Astrocyte of the cerebellum (primary cell): ENCODE measurements at regions not wholly inside any gene's neighbourhood (a gene's known extent, or its start where the extent isn't known, plus 50 kb on each side); places are given as distances from the start of the nearest gene placed in this dataset.

Experiments
- DNase-seq: peaks from one replicate; pipeline ENCODE4 v3.0.0-alpha.2; 2011; ENCODE audit warnings: low read depth
- H3K4me3 ChIP-seq: 2 replicates; pipeline ENCODE4 v1.5.1; 2011; ENCODE audit warnings: mild to moderate bottlenecking, low read depth, low read length, moderate library complexity
- in situ Hi-C: cut with HindIII; loops from 2 replicates; pipeline ENCODE4 v1.10.0; 2017; ENCODE audit warnings: low sequenced_read_pairs
- TF ChIP-seq, protein P1 (sequence below): IDR thresholded peaks from 2 replicates; pipeline ENCODE4 v1.5.1; 2012; ENCODE audit warnings: low read length, low read depth, moderate library complexity, mild to moderate bottlenecking; ENCODE audit errors: missing control alignments

DNA sequence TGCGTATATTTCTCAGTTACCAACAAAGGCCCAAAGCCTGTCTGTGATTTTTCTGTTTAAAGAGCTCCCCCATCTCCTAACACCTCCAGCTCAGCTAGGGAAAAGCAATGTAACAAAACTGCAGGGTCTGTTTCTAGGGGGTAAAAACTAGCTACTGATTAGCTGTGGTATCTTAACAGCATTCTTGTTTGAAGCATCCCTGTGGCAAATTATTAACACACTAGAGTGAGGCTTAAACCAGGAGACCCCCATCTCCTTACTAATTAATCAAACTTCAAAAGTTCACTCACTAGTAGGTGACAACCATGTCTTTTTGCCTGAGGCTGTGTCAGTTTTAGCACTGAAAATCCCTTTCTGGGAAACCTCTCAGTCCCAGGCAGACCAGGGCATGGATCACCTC, 186.2 kb upstream of the PARD3B start:
- in situ Hi-C loops = no loop called here
- no peak for DNase-seq
- no peak overlapping the region for H3K4me3 ChIP-seq
- TF ChIP-seq, protein P1, sequence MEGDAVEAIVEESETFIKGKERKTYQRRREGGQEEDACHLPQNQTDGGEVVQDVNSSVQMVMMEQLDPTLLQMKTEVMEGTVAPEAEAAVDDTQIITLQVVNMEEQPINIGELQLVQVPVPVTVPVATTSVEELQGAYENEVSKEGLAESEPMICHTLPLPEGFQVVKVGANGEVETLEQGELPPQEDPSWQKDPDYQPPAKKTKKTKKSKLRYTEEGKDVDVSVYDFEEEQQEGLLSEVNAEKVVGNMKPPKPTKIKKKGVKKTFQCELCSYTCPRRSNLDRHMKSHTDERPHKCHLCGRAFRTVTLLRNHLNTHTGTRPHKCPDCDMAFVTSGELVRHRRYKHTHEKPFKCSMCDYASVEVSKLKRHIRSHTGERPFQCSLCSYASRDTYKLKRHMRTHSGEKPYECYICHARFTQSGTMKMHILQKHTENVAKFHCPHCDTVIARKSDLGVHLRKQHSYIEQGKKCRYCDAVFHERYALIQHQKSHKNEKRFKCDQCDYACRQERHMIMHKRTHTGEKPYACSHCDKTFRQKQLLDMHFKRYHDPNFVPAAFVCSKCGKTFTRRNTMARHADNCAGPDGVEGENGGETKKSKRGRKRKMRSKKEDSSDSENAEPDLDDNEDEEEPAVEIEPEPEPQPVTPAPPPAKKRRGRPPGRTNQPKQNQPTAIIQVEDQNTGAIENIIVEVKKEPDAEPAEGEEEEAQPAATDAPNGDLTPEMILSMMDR = no peak

DNA sequence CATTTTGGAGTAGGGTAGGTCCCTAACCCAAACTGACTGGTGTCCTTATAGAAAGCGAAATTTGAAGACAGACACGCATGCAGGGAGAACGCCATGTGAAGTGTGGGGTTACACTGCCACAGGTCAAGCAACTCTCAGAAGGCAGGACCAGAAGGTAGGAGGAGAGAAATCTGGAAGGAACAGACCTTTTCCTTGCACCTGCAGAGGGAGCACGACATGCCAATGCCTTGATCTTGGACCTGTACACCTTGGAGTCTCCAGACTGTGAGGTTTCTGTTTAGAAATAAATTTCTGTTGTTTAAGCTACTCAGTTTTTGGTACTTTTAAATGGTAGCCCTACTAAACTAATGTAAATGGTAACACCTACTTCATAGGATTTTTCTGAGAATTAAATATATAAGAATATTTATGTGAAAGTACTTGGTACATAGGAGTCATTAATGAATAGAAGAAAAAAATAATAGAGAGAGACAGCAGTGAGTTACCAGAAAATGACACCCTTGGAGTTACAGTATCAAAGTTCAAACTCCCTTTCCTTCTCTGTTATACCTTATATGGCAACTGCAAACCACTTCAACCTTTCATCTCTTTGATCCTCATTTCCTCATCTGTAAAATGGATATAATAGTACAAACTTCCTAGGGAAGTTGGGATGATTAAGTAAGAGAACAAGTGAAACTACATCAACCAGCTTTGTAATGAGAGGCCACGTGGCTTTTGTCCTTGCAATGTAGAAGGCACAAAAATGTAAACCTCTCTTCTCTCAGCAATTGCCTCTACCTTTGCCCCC, 184.9 kb upstream of the PARD3B start:
- TF ChIP-seq, protein P1 = no peak
- no peak for DNase-seq
- in situ Hi-C loops = no loop called here
- no peak overlapping the region for H3K4me3 ChIP-seq

DNA sequence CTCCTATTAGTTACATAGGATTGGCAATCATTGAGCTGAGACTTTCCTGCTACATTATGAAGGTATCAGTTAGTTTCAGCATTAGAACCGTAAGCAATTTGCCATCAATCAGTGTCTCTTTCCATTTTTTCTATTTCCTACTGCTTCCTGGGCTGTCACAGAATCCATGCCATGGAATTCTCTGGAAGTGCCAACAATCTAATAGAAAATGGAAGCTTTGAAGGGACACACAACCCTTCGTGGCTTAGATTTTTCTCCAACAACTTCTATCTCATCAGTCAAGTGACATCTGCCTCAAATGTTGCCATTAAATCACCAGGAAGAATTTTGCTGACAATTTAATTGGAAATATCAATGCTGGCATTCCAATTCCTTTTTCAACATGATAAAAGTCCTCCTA, 183.5 kb upstream of the PARD3B start:
- TF ChIP-seq, protein P1 = no peak
- DNase-seq = no peak
- H3K4me3 ChIP-seq = no peak overlapping the region
- in situ Hi-C loops = no loop called here

DNA sequence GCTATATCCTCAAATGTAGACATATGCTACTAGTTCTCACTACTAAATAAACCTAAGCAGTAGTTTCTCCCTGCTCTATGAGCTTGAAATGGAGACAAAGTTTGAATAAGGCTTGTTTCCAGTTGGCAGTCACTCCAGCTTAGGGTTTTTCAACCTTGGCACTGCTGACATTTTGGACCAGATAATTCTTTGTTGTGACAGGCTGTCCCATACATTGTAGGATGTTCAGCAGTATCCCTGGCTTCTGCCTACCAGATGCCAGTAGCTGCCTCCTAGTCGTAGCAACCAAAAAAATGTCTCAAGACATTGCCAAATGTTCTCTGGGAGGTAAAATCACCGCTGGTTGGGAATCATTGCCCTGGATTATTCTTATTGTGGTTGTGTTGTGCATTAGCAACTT, 182.7 kb upstream of the PARD3B start:
- no peak overlapping the region for H3K4me3 ChIP-seq
- in situ Hi-C loops = no loop called here
- DNase-seq = no peak
- TF ChIP-seq, protein P1 = no peak

DNA sequence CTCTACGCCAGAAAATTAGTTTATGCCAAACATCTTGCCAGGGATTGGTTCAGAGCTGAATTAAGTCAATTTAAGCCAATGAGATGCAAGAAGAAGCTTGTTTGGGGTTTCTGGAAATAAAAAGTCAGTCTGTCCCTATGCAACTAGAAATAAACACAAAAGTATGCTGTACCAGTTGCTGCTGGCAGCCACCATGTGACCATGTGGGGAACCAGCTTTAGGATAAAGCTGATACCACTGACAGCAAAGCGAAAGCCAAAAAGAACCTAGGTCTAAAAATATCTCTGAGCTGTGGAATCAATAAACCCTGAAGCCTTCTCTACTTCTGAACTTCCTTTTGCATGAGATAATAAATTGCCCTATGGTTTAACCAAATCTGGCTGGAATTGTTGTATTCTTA, 181.8 kb upstream of the PARD3B start:
- no peak for DNase-seq
- TF ChIP-seq, protein P1 = no peak
- in situ Hi-C loops = no loop called here
- H3K4me3 ChIP-seq = no peak overlapping the region

DNA sequence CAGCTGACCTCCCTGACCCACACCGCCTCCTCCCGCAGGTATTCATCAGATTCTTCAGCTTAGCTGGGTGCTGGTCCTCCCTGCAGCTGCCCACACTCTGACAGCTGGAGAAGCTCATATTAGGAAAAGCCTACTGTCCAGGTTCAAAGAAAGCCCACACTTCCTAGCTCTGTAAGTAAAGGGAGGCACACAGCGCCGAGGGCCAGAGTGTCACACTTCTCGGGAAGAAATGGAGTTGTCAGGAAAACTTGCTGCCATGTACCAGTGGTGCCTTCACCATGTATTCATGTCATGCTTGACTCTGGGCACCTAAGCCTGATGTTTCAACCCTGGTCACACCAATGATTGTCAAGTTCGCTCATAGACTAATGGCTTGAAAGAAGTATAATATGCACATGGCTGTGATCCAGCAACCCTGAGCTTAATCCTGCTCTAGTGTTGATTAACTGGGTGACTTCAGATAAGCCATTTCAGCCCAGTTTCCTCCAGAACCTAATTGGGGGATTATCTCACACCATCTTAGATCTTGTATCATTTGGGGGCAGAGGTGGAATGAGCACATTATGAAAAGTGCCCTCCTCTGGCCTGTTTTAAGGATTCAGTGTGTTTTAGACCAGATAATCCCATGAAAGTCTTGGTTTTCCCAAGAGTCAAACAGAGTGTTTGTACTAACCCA, 180.3 kb upstream of the PARD3B start:
- DNase-seq = no peak
- in situ Hi-C loops = no loop called here
- no peak overlapping the region for H3K4me3 ChIP-seq
- TF ChIP-seq, protein P1 = no peak
